CD4-positive, alpha-beta memory T cell (primary cell): ENCODE measurements at regions not wholly inside any gene's neighbourhood (a gene's known extent, or its start where the extent isn't known, plus 50 kb on each side); places are given as distances from the start of the nearest gene placed in this dataset.
"Not testable (repeated sequence)": the region's sequence is repeated elsewhere in the genome, so short reads cannot be mapped to it uniquely, and the experiment has no call there.

Source experiments
- CTCF ChIA-PET: fragments of 350-600 bp; sonication (Branson Sonifier 250); formaldehyde crosslinking; loops from one replicate; lab custom pipeline; 2021; ENCODE audit warnings: inconsistent platforms; ENCODE audit not compliant: partially characterized antibody; lab: Charles Lee
- POLR2A ChIA-PET: fragments of 350-600 bp; sonication (Branson Sonifier 250); formaldehyde crosslinking; loops from one replicate; lab custom pipeline; 2021; ENCODE audit not compliant: partially characterized antibody; lab: Charles Lee
- DNase-seq, 5 donors: peaks; one replicate each; pipeline versions ENCODE4 v3.0.0 to v3.0.0-alpha.2; 2020 to 2022; ENCODE audit warnings: mixed read lengths in 1 of 5
- H3K27ac ChIP-seq: one replicate; pipeline ENCODE4 v1.7.0; 2013; ENCODE audit warnings: low read depth, low read length
- H3K27me3 ChIP-seq: 2 replicates; pipeline ENCODE4 v1.7.0; 2013; ENCODE audit warnings: mild to moderate bottlenecking, low read length, moderate library complexity; ENCODE audit not compliant: insufficient read depth
- H3K36me3 ChIP-seq: 2 replicates; pipeline ENCODE4 v1.7.0; 2013; ENCODE audit warnings: mild to moderate bottlenecking, low read length, moderate library complexity; ENCODE audit not compliant: insufficient read depth
- H3K4me1 ChIP-seq: 2 replicates; pipeline ENCODE4 v1.7.0; 2013; ENCODE audit warnings: mild to moderate bottlenecking, low read length, moderate library complexity; ENCODE audit not compliant: insufficient read depth
- H3K4me3 ChIP-seq, 2 donors: one replicate each; pipeline ENCODE4 v1.7.0; 2013; ENCODE audit warnings: low read length in 2 of 2, mild to moderate bottlenecking in 1 of 2
- H3K9me3 ChIP-seq, 2 donors: one replicate each; pipeline ENCODE4 v1.7.0; 2013; ENCODE audit warnings: low read length in 2 of 2, control low read depth in 1 of 2; ENCODE audit not compliant: control insufficient read depth in 1 of 2
- H3K27ac Mint-ChIP-seq, 7 donors: one replicate each; pipeline ENCODE4 v1.8.0; 2020 to 2021; ENCODE audit warnings: mixed read lengths in 7 of 7, mild to moderate bottlenecking in 6 of 7, inconsistent platforms in 3 of 7, moderate library complexity in 3 of 7
- H3K27me3 Mint-ChIP-seq, 2 donors: one replicate each; pipeline ENCODE4 v1.8.0; 2020 to 2021; ENCODE audit warnings: mixed read lengths in 2 of 2
- H3K36me3 Mint-ChIP-seq, 2 donors: one replicate each; pipeline ENCODE4 v1.8.0; 2020 to 2021; ENCODE audit warnings: mixed read lengths in 2 of 2, inconsistent platforms in 1 of 2, mild to moderate bottlenecking in 1 of 2
- H3K4me1 Mint-ChIP-seq, 4 donors: one replicate each; pipeline ENCODE4 v1.8.0; 2020 to 2021; ENCODE audit warnings: mixed read lengths in 4 of 4, mild to moderate bottlenecking in 1 of 4
- H3K4me3 Mint-ChIP-seq, 8 donors: one replicate each; pipeline ENCODE4 v1.8.0; 2020 to 2021; ENCODE audit warnings: mixed read lengths in 8 of 8, mild to moderate bottlenecking in 7 of 8, moderate library complexity in 6 of 8, inconsistent platforms in 3 of 8
- H3K9me3 Mint-ChIP-seq, 8 donors: one replicate each; pipeline ENCODE4 v1.8.0; 2020 to 2021; ENCODE audit warnings: mixed read lengths in 8 of 8, mild to moderate bottlenecking in 5 of 8, inconsistent platforms in 3 of 8, moderate library complexity in 1 of 8
- intact Hi-C: fragments of 100-400 bp; cut with micrococcal nuclease; formaldehyde crosslinking; loops from one replicate; pipeline ENCODE4 v1.15.1; 2023

GRCh38 chr5:3149899-3150298, 398.4 kb upstream of the IRX2 start:
- Mint-ChIP-seq H3K9me3 (peaks cover 3 to 21% (median 10%) of the 10 kb centered on the region in 8 donors), H3K27ac (no peak overlapping the region), H3K4me1 (no peaks in the 10 kb centered on the region), H3K36me3 (no peaks in the 10 kb centered on the region), H3K4me3 (no peak overlapping the region), H3K27me3 (no peaks in the 10 kb centered on the region)
- DNase-seq: no peak
- ChIA-PET POLR2A (no interaction called here), CTCF (no interaction called here)
- Histone ChIP-seq H3K4me1 (no peaks in the 10 kb centered on the region), H3K36me3 (no peaks in the 10 kb centered on the region), H3K9me3 (no peaks in the 10 kb centered on the region), H3K4me3 (no peak overlapping the region), H3K27ac (no peak overlapping the region), H3K27me3 (no peaks in the 10 kb centered on the region)
- intact Hi-C loops: no loop called here

- H3K36me3 ChIP-seq, H3K27ac Mint-ChIP-seq, H3K9me3 ChIP-seq, H3K36me3 Mint-ChIP-seq, DNase-seq, intact Hi-C loops, H3K4me3 ChIP-seq, H3K27me3 Mint-ChIP-seq, CTCF ChIA-PET, H3K27me3 ChIP-seq, H3K4me1 Mint-ChIP-seq, POLR2A ChIA-PET, H3K4me1 ChIP-seq, H3K27ac ChIP-seq, H3K4me3 Mint-ChIP-seq: not testable (repeated sequence)
- peaks cover 3 to 20% (median 7%) of the 10 kb centered on the region in 8 donors for H3K9me3 Mint-ChIP-seq
These were observed 395.9 kb upstream of the IRX2 start for GRCh38 chr5:3147405-3147804.

GRCh38 chr5:3145641-3146040, 394.2 kb upstream of the IRX2 start:
- no peaks in the 10 kb centered on the region for H3K27me3 Mint-ChIP-seq
- Histone ChIP-seq H3K4me1 (no peaks in the 10 kb centered on the region), H3K27me3 (no peaks in the 10 kb centered on the region), H3K27ac (no peak overlapping the region), H3K36me3 (no peaks in the 10 kb centered on the region), H3K9me3 (no peaks in the 10 kb centered on the region), H3K4me3 (no peak overlapping the region)
- POLR2A ChIA-PET: no interaction called here
- intact Hi-C loops: no loop called here
- CTCF ChIA-PET: no interaction called here
- H3K4me3 Mint-ChIP-seq: no peak overlapping the region
- DNase-seq: no peak
- H3K9me3 Mint-ChIP-seq: peaks cover 3 to 10% (median 6%) of the 10 kb centered on the region in 8 donors
- no peaks in the 10 kb centered on the region for H3K36me3 Mint-ChIP-seq
- H3K27ac Mint-ChIP-seq: no peak overlapping the region
- no peaks in the 10 kb centered on the region for H3K4me1 Mint-ChIP-seq

- H3K9me3 ChIP-seq: no peaks in the 10 kb centered on the region
- no peaks in the 10 kb centered on the region for H3K36me3 Mint-ChIP-seq
- intact Hi-C loops: no loop called here
These were observed 391.9 kb upstream of the IRX2 start for GRCh38 chr5:3143382-3143781.

GRCh38 chr5:3142261-3143027, 391.0 kb upstream of the IRX2 start:
- Mint-ChIP-seq H3K4me1 (no peaks in the 10 kb centered on the region), H3K27ac (no peak overlapping the region), H3K4me3 (no peak overlapping the region), H3K27me3 (no peaks in the 10 kb centered on the region), H3K36me3 (no peaks in the 10 kb centered on the region), H3K9me3 (peaks cover 0 to 13% (median 5%) of the 10 kb centered on the region in 8 donors)
- Histone ChIP-seq H3K27ac (no peak overlapping the region), H3K4me3 (no peak overlapping the region), H3K36me3 (no peaks in the 10 kb centered on the region), H3K9me3 (no peaks in the 10 kb centered on the region), H3K4me1 (no peaks in the 10 kb centered on the region), H3K27me3 (no peaks in the 10 kb centered on the region)
- intact Hi-C loops: no loop called here
- CTCF ChIA-PET: no interaction called here
- DNase-seq: no peak
- POLR2A ChIA-PET: no interaction called here

More at GRCh38 chr5:3143382-3143781, 391.9 kb upstream of the IRX2 start:
- POLR2A ChIA-PET: no interaction called here
- H3K4me3 Mint-ChIP-seq: no peak overlapping the region
- no peak for DNase-seq
- Histone ChIP-seq H3K4me1 (no peaks in the 10 kb centered on the region), H3K27me3 (no peaks in the 10 kb centered on the region), H3K4me3 (no peak overlapping the region), H3K36me3 (no peaks in the 10 kb centered on the region), H3K27ac (no peak overlapping the region)
- H3K4me1 Mint-ChIP-seq: no peaks in the 10 kb centered on the region
- CTCF ChIA-PET: no interaction called here
- H3K27me3 Mint-ChIP-seq: no peaks in the 10 kb centered on the region
- peaks cover 0 to 10% (median 5%) of the 10 kb centered on the region in 8 donors for H3K9me3 Mint-ChIP-seq
- H3K27ac Mint-ChIP-seq: no peak overlapping the region

GRCh38 chr5:3140117-3140516, 388.6 kb upstream of the IRX2 start:
- no peak overlapping the region for H3K27ac Mint-ChIP-seq
- no peaks in the 10 kb centered on the region for H3K36me3 ChIP-seq
- POLR2A ChIA-PET: no interaction called here
- H3K9me3 Mint-ChIP-seq: peaks cover 0 to 17% (median 5%) of the 10 kb centered on the region in 8 donors
- CTCF ChIA-PET: no interaction called here
- no peak overlapping the region for H3K27ac ChIP-seq
- H3K4me1 Mint-ChIP-seq: no peaks in the 10 kb centered on the region
- H3K36me3 Mint-ChIP-seq: no peaks in the 10 kb centered on the region
- intact Hi-C loops: no loop called here
- no peaks in the 10 kb centered on the region for H3K9me3 ChIP-seq
- no peak overlapping the region for H3K4me3 ChIP-seq
- H3K27me3 Mint-ChIP-seq: no peaks in the 10 kb centered on the region
- H3K27me3 ChIP-seq: no peaks in the 10 kb centered on the region
- no peak overlapping the region for H3K4me3 Mint-ChIP-seq
- no peak for DNase-seq
- H3K4me1 ChIP-seq: no peaks in the 10 kb centered on the region

- Histone ChIP-seq H3K36me3 (no peaks in the 10 kb centered on the region), H3K27me3 (no peaks in the 10 kb centered on the region), H3K9me3 (no peaks in the 10 kb centered on the region), H3K27ac (no peak overlapping the region), H3K4me3 (no peak overlapping the region), H3K4me1 (no peaks in the 10 kb centered on the region)
- H3K27me3 Mint-ChIP-seq: no peaks in the 10 kb centered on the region
- POLR2A ChIA-PET: no interaction called here
- intact Hi-C loops: no loop called here
- DNase-seq: no peak
- CTCF ChIA-PET: no interaction called here
- peaks cover 0 to 12% (median 7%) of the 10 kb centered on the region in 8 donors for H3K9me3 Mint-ChIP-seq
- no peak overlapping the region for H3K27ac Mint-ChIP-seq
- no peaks in the 10 kb centered on the region for H3K36me3 Mint-ChIP-seq
- H3K4me3 Mint-ChIP-seq: no peak overlapping the region
- no peaks in the 10 kb centered on the region for H3K4me1 Mint-ChIP-seq
These were observed 388.0 kb upstream of the IRX2 start for GRCh38 chr5:3139499-3139931.
